Sigmoid colon (tissue), 3 donors: ENCODE measurements at regions not wholly inside any gene's neighbourhood (a gene's known extent, or its start where the extent isn't known, plus 50 kb on each side); places are given as distances from the start of the nearest gene placed in this dataset.

Source experiments
- CTCF ChIP-seq, 4 experiments: fragments of 450-650 bp in 3 of 4; fragments of 200-600 bp in 1 of 4; IDR thresholded peaks; one replicate each; pipeline ENCODE4 v1.5.1; 2016 to 2019; ENCODE audit warnings: antibody characterized with exemption in 4 of 4, mild to moderate bottlenecking in 3 of 4, moderate library complexity in 2 of 4
- POLR2A ChIP-seq, 2 donors: fragments of 450-650 bp; IDR thresholded peaks; one replicate each; pipeline ENCODE4 v1.6.1; 2016; ENCODE audit warnings: antibody characterized with exemption in 2 of 2, mild to moderate bottlenecking in 2 of 2, moderate library complexity in 2 of 2

- TF ChIP-seq POLR2A (IDR thresholded peaks at IDR 0.05) = no peak
- no peak for TF ChIP-seq CTCF (IDR thresholded peaks at IDR 0.05)
Measured at GRCh38 chr6:33878562-33878961, 74.8 kb upstream of the MLN start.
